GM12891 (cell line): ENCODE measurements at regions not wholly inside any gene's neighbourhood (a gene's known extent, or its start where the extent isn't known, plus 50 kb on each side); places are given as distances from the start of the nearest gene placed in this dataset.

ENCODE experiments used
- POLR2A ChIP-seq: IDR thresholded peaks from 2 replicates; pipeline ENCODE4 v1.6.1; 2011; ENCODE audit warnings: low read depth, low read length, control low read depth
- POLR2AphosphoS5 ChIP-seq: IDR thresholded peaks from 2 replicates; pipeline ENCODE4 v1.6.1; 2011; ENCODE audit warnings: low read depth, low read length, control low read depth
- POU2F2 ChIP-seq: IDR thresholded peaks from 2 replicates; pipeline ENCODE4 v1.6.1; 2011; ENCODE audit warnings: low read depth, mild to moderate bottlenecking, control low read depth, low read length, moderate library complexity
- TAF1 ChIP-seq: IDR thresholded peaks from 2 replicates; pipeline ENCODE4 v1.6.1; 2011; ENCODE audit warnings: low read depth, low read length, control low read depth

- TF ChIP-seq POU2F2 (no peak), POLR2A (no peak), POLR2AphosphoS5 (no peak), TAF1 (no peak)
Observed at GRCh38 chr15:53210653-53211052, 420.5 kb upstream of the ONECUT1 start.
